GM18505 (cell line): ENCODE measurements at regions not wholly inside any gene's neighbourhood (a gene's known extent, or its start where the extent isn't known, plus 50 kb on each side); places are given as distances from the start of the nearest gene placed in this dataset.

Source experiments
- ATAC-seq: cut with Tn5 transposase; IDR thresholded peaks from one replicate; pipeline ENCODE4 v1.9.1; 2021; ENCODE audit not compliant: unreplicated experiment
- POLR2A ChIP-seq: IDR thresholded peaks from 4 replicates; pipeline ENCODE4 v1.6.1; 2011; ENCODE audit warnings: borderline replicate concordance; ENCODE audit not compliant: insufficient read depth, insufficient read length; ENCODE audit errors: extremely low read depth

DNA sequence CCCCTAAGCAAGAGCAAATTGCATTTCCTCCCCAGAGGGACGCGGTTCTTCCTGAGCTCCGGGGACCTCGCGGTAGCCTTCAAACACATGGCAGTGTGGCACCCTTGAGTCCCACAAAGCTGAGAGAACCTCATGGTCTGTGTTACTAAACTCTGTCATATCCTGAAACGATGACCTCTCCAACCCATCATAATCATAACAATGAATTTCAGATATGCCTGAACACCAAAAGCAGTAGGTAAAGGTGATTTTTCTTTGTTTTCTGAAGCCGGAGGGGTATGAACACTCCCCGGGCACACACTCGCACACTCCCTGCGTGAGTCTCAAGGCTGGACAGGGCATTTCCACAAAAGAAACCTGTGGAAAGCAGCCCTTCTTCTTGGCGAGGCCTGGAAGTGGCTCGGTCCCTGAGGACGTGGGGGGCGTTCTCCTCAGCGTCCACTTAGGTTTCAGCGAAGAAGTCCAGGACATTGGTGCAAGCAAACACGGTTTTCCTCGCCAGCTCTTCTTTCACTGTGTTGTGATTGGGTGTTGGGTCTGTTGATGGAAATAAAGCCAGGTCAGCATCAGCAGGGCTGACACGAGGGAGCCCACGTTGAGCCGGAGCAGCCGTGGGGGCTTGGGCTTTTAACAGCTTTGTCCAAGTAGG lies 183.4 kb downstream of the ERMARD start:
- no peak for TF ChIP-seq POLR2A
- no peak for ATAC-seq

DNA sequence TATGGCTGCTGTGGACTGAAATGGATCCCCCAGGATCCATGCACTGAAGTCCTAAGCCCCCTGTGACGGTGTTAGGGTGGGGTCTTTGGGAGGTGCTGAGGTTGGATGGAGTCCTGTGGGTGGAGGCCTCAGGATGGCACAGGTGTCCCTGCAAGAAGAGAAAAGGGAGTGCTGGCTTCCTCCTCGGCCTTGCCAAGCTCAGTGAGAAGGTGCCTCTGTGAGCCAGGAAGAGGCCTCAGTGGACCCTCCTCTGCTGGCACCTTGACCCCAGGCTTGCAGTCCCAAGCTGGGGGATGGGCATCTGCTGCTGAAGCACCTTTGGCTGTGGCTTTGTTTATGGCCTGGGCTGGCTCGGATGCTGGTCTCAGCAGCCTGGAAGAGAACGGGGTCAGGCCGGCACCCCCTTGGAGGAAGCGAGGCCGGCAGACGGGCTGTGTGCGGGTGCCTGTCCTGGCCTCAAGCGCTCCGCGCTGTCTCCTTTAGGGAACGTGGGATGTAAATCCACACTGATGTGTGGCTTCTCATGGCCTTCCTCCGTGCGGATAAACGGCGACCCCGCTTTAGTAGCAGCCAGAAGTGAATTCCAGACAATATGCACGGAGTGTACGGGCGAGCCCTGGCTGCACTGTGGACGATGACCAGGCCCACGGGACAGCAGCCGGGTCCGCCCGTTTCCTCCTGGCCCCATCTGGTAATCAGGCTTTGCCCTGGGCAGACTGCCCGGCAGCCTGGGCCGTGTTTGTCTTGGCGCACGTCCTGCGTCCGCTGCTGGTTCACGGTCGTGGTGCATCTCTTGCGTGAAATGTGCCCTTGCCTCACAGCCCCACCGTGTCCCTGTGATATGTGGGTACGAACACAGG lies 182.6 kb downstream of the ERMARD start:
- TF ChIP-seq POLR2A, result no peak
- ATAC-seq, result no peak

- ATAC-seq, result no peak
Measured at GRCh38 chr6:169933251-169933821, 181.9 kb downstream of the ERMARD start.

GRCh38 chr6:169932491-169932890 lies 181.1 kb downstream of the ERMARD start:
- ATAC-seq, result no peak
- no peak for TF ChIP-seq POLR2A

More at GRCh38 chr6:169933251-169933821, 181.9 kb downstream of the ERMARD start:
- TF ChIP-seq POLR2A, result no peak

- no peak for ATAC-seq
- TF ChIP-seq POLR2A, result no peak
Measured at GRCh38 chr6:169931261-169931660, 179.8 kb downstream of the ERMARD start.

DNA sequence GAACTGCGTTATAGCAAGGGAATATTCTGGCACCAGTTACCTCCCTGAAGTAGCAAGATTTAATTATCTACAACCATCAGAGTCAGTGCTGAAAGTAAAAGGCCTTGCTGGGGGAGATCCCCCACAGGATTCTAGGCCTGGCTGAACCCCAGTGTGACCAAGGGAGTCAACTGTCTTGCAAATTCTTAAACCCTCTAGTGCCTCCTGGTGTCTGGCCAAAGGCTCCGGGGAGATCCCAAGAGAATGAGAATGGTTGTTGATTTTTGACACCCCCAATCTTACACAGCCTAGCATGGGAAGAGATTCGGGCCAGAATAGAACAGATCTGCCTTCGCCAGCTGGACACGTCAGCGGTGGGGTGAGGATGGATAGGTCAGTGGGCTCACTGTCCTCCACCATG lies 179.4 kb downstream of the ERMARD start:
- no peak for TF ChIP-seq POLR2A
- no peak for ATAC-seq

- ATAC-seq, result no peak
Measured at GRCh38 chr6:169927711-169928110, 176.3 kb downstream of the ERMARD start.

DNA sequence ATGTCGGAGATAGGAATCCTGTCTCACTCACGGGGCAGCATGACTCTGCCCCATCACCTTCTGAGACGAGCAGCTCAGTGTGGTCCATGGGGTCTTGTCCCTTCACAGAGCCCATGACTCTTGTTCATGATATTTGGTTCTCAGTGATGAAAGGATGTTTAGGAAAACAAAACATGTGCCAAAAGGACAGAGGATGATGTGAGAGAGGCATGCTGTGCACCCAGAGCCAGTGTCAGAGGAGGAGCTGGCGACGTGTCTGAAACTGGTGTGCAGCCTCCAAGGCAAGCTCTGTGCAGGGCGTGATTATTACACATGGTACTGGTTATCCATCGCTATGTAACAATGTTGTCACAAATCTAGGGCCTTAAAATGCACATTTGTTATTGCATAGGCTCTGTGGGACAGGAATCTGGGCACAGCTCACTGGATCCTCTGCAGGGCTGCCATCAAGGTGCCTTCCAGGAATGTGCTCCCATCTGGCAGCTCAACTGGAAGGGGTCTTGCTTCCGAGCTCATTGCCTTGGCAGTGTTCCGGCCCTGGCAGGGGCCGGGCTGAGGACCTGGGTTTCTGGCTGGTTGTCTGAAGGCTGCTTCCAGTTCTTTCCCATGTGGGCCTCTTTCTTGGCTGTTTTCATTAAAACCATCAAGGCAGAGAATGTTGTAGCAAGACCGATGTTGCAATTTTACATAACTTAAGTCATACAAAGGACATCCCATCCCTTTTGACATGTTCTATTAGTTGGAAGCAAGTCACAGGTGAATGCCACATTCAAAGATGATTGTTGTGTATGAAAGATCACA lies 175.4 kb downstream of the ERMARD start:
- no peak for ATAC-seq
- no peak for TF ChIP-seq POLR2A

More at GRCh38 chr6:169927711-169928110, 176.3 kb downstream of the ERMARD start:
- no peak for TF ChIP-seq POLR2A

DNA sequence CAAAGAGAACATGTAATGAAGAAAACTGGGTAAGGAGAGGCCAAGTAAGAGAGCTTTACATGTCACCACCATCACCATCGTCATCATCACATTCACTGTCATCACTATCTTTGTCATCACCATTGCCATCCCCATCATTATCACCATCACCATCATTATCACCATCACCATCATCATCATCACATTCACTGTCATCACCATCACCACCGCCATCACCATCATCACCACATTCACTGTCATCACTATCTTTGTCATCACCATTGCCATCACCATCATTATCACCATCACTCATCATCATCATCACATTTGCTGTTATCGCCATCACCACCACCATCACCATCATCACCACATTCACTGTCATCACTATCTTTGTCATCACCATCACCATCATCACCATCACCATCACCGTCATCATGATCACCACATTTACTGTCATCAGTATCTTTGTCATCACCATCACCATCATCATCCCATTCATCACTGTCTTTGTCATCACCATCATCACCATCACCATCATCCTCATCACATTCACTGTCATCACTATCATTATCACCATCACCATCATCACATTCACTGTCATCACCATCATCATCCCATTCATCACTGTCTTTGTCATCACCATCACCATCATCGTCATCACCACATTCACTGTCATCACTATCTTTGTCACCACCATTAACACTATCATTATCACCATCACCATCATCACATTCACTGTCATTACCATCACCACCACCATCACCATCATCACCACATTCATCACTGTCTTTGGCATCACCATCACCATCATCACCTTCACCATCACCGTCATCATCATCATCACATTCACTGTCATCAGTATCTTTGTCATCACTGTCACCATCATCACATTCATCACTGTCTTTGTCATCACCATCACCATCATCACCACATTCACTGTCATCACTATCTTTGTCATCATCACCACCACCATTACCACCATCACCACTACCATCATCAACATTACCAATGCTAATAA lies 172.3 kb downstream of the ERMARD start:
- ATAC-seq, result no peak
- no peak for TF ChIP-seq POLR2A

DNA sequence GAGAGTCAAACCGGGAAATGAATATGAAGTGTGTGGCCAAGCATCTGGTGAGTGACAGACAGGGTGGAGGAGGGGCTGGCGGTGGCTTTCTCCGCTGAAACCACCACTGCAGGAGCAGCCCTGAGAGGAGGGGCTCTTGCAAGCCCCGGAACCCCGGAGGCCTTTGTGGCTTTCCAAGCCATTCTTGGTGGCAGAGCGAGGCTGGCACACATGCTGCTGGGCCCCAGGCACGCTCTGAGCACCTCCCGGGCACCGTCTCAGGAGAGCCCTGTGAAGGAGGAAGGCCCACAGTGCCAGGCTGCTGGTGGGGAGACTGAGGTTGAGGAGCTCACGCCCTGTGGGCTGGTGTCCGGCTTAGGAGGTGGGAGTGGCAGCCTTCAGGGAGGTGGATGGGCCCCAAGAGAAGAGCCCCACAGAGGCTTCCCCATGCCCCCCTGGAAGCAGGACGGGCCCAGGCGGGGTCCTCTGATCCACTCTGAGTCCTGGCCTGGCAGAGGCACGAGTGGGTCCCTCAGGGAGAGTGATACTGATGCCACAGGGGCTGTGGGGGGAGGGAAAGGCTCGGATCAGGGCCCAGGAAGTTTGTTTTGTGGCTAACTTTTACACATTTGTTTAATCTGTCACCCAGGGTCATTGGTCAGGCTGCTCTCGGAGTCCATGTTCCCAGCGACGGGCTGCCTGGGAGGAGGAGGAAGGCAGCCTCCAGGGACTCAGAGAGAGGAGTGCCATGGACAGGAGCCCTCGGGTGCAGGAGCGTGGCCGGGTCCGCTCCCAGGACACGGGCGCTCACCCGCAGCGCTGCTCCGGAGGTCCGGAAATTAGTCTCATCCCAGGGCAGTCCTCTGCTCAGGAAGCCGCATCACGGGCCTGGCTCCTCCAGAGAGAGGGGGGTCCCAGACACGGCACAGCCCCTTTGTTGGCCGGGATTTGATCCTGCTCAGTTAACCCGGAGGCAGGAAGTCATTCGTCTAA lies 170.7 kb downstream of the ERMARD start:
- no peak for ATAC-seq
- no peak for TF ChIP-seq POLR2A

DNA sequence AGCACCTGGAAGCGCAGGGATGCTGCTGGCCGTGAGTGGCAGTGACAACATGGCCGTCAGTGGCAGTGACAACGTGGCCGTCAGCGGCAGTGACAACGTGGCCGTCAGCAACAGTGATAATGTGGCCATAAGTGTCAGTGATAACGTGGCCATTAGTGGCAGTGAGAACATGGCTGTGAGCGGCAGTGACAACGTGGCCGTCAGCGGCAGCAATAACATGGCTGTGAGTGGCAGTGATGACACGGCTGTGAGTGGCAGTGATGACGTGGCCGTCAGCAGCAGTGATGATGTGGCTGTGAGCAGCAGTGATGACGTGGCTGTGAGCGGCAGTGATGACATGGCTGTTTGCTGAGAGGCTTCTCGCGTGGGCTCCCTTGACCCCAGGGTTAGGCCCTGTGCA lies 169.8 kb downstream of the ERMARD start:
- ATAC-seq, result no peak
- TF ChIP-seq POLR2A, result no peak
